ENCODE measurements at regions not wholly inside any gene's neighbourhood (a gene's known extent, or its start where the extent isn't known, plus 50 kb on each side); places are given as distances from the start of the nearest gene placed in this dataset.

DNA sequence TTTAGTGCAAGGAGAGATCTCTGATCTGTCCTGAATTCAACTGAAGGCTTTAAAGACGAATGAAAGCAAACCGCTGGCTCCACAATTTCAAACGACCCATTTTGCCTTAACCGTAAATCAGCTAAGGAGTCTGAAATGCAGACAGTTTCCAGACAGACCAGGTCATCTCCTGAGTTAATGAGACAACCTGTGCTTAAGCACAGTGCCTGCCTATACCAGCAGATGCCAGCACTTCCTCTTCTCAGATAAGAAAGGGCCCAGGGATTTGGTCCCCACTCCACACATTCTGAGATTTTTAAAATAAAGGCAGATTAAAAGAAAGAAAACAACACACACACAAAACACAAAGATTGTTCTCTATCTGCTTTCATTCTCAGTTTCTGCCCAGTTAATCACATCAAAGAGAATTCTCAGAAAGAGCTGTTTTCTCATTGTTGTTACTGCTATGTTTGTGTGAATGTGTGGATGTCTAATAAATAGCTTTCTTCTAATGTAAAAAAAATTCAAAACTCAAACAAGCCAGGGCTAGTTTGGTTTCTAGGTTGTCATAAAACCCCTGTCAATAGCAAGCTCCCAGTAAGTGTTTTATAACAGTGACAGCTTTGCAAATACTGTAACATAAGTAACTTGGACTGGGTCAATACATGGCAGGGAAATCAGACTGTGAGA is 157.7 kb upstream of the SLC24A2 start:
- in situ Hi-C loops (cut with MboI; ENCODE audit: low sequenced_read_pairs): loop anchor here (25.0 kb wide), 1 partner anchor 991 kb away; no protein-coding TSS in a partner anchor

DNA sequence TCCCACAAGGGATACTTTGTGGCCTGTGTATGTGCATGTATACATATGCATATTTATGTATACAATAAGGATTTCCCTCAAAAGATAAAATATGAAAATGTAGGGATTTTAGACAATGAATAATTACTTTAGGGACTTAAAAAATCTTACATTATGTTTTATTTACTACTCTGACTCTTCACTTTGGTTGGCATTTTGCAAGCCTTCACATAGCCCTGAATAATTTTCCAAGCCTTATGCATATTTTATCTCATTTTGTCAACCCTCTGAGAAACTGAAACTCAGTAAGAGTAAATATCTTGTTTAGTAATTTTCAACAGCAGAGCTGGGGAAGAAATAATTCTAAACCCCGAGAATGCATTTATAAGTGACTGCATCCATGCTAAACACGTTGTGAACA is 153.0 kb upstream of the SLC24A2 start:
- in situ Hi-C loops (cut with MboI; ENCODE audit: low sequenced_read_pairs): loop anchor here (25.0 kb wide), 1 partner anchor 995 kb away; no protein-coding TSS in a partner anchor

DNA sequence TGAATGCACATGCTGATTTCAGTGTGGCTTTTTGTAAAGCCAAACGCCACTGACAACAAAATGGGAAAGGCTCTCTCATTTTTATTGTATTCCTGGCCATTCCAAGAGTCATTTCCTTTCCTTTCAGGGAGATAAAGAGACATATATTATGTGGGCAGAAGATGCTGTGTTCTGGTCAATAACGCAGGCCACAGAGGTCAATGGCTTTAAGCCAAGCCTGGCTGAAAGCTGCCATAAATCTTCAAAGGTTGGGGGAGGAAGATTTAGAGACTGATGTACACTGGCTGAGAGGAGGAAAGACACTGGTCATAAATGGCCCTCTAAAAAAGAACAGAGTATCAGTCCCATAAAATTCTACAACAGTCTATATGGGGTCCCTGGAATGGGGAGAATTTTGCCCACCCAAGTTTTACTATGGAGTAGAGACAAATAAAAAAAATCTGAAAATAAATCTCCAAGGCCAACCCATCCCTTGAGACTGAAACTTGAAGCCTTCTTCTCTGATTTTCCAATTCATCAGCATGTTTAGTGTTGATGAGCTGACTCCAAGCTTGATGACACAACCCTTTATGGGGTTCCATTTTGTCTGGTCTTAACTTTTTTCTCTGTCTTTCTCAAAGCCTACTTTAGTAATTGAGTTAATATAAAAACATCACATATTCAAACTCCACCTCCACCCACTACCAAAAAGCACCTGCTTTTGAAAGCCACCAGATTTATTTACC is 152.1 kb upstream of the SLC24A2 start:
- in situ Hi-C loops (cut with MboI; ENCODE audit: low sequenced_read_pairs): loop anchor here (25.0 kb wide), 1 partner anchor 996 kb away; no protein-coding TSS in a partner anchor

DNA sequence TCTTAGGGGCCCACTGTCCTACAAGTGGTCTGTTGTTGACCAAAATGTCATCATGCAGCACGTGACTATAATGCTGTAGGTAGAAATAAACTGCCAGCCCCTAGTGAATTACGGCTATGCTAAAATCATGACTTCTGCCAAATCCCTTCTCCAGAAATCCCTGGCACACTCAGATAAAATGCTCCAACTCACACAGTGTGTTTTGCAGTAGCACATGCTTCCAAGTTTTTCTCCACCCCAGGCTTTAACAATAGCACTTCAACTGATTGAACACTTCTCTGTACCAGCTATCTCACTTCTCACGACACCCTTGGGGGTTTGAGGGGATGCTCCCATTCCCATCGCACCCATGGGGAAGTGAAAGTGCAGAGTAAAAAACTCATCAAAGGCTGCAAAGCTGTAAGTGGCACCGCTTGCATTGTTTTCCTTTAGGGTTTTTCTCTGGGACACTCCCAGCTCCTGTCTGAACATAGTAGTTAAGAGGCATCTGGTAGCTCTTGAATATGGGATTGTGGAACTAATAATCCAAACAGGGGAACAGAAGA is 151.0 kb upstream of the SLC24A2 start:
- in situ Hi-C loops (cut with MboI; ENCODE audit: low sequenced_read_pairs): loop anchor here (25.0 kb wide), 1 partner anchor 997 kb away; no protein-coding TSS in a partner anchor

DNA sequence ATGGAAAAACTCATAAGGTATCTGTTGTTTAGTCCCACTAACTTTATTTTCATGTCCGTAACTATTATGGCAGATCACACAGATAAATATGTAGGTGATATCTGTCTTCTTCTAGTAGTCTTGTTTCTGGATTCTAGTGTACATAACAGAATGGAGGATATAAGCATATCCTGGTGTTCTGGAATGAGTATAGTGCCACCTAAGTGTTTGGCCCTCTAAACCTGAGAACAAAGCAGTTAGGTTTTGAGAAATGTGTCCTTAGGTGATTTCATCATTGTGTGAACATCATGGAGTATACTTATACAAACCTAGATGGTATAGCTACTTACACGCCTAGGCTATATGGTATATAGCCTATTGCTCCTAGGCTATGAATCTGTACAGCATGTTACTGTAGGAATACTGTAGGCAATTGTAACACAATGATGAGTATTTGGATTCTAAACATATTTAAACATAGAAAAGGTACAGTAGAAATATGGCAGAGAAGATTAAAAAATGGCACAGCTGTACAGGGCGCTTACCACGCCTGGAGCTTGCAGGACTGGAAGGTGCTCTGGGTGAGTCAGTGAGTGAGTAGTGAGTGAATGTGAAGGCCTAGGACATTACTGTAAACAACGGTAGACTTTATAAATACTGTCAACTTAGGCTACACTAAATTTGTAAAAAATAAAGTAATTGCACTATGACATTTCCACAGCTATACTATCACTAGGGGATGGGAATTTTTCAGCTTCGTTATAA is 150.3 kb upstream of the SLC24A2 start:
- in situ Hi-C loops (cut with MboI; ENCODE audit: low sequenced_read_pairs): loop anchor here (25.0 kb wide), 1 partner anchor 998 kb away; no protein-coding TSS in a partner anchor

DNA sequence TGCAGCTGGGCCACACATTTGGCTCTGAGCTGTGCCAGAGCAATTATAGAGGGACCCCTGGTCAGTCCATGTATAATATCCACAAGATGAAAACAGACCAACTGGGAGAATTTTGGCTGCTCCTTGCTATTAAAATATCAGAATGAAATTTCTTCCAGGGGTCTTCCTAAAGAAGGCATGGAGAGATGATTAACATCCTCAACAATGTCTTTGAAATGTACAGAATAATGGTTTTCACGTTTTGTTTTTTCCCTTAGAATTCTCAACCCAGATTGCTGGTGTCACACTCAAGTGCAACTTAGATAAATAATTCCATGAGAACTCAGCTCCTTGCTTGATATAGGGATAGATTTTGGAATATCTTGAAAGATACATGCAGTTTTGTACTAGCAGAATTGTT is 148.3 kb upstream of the SLC24A2 start:
- in situ Hi-C loops (cut with MboI; ENCODE audit: low sequenced_read_pairs): loop anchor here (25.0 kb wide), 1 partner anchor 1000 kb away; no protein-coding TSS in a partner anchor

DNA sequence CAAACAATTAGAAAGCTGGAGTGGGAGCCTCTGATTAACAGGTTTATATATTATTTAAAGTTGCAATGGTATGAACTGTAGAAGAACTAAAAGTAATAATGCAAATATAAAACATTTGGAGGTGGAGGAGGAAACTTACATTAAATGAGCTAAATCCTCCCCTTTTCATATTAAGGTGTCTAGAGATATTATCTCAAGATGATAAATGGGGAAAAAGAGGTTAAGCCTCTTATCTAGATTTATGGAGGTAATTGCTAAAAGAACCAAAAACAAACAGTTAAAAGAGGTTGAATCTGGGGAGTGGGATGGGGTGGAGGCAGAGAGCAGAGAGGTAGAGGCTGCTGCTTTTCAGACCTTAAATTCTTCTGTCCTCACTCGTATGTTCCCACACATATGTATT is 147.8 kb upstream of the SLC24A2 start:
- in situ Hi-C loops (cut with MboI; ENCODE audit: low sequenced_read_pairs): loop anchor here (25.0 kb wide), 1 partner anchor 1001 kb away; no protein-coding TSS in a partner anchor

DNA sequence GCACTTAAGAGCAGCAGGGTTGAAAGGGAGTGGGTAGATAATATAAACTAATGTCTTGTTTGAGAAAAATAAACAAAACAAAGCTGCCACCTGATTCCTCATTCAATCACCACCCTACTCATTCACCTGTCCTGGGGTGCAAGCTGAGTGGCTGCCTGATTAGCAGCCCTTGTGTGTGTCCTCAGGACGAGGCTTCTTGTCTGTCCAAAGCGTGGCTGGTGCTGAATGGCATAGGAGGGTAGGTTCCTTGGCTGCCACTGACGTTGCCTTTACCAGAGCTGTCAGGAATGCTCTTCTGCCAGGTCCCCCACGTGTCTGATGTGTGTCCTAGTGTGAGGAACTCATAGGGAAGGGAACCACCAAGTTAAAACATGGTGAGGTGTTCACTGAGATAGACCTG is 146.6 kb upstream of the SLC24A2 start:
- in situ Hi-C loops (cut with MboI; ENCODE audit: low sequenced_read_pairs): loop anchor here (25.0 kb wide), 1 partner anchor 1002 kb away; no protein-coding TSS in a partner anchor

DNA sequence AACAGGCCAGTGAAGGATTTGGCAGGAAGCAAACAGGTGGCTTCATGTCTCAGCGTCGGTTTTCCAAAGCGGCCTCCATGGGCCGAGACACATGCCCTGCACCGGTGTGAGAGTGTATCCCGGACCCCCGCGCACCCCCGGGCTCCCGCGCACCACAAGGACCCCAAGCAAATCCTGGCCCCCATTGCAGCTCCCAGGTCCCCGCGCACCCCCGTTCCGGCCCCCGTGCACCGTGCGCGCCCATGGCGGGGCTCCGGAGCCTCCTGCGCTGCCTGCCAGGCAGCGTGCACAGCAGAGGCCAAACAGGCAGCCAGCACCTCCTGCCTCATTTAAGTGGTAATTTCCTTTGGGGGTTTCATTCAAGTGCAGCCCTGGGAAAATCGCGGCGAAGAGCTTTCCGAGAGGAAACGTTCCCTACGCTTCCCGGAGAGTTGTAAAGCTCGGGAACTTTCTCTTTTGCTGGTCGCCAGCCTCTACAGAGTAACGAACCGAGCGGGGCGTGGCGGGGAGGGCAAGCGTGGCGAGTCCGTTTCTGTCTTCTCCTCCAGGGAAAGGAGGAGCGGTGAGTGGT is 145.5 kb upstream of the SLC24A2 start:
- in situ Hi-C loops (cut with MboI; ENCODE audit: low sequenced_read_pairs): loop anchor here (25.0 kb wide), 1 partner anchor 1003 kb away; no protein-coding TSS in a partner anchor

DNA sequence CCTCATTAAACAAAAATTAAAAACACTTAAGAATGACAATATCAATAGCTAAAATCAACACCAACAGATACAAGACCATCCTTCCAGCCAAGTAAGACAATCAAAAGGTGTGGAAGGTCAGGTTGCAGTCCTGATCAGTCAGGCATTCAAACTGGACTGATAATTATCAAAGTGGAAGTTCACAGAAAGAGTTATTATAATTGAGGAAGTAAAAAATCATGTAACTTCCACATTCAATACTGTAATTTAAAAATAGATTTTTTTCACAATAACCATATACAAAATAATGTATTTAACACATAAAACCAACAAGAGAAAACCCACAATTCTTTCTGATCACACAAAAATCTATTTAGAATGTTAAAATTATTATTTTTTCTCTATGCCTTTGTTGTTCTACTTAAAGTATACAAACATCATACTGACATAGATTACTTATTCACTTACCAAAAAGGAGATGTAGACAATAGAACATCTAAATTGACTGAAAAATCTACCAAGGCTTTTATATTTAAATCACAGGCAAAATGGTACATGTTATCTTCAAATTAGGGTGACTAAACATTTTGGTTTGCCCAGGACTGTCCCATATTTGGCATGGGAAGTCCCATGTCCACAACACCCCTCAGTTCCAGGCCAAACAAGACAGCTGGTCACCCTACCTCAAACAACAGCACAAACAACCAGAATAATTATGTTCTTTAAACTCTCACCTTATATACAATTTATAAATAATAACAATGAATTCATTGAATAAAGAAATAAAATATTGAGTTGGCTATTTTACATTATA is 142.5 kb upstream of the SLC24A2 start:
- in situ Hi-C loops (cut with MboI; ENCODE audit: low sequenced_read_pairs): loop anchor here (25.0 kb wide), 1 partner anchor 1006 kb away; no protein-coding TSS in a partner anchor

DNA sequence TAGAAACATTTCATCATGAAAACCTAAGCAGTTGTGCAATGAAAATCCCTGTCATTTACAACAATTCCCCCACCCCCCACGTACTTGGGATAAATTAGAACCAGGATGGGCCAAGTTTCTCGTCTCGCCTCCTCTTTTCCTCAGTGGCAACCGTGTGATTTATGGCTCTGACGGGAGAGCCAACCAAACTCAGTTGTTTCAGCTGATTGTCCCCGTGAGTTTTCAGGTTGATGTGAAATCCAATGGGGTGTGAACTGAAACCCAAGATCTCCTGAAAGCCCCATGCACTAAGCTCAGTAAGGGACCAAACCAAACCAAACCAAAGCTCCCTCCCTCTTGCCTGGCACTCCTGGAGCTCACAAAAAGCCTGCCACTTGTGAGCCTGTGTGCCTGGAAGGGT is 138.7 kb upstream of the SLC24A2 start:
- in situ Hi-C loops (cut with MboI; ENCODE audit: low sequenced_read_pairs): loop anchor here (25.0 kb wide), 1 partner anchor 1010 kb away; no protein-coding TSS in a partner anchor

DNA sequence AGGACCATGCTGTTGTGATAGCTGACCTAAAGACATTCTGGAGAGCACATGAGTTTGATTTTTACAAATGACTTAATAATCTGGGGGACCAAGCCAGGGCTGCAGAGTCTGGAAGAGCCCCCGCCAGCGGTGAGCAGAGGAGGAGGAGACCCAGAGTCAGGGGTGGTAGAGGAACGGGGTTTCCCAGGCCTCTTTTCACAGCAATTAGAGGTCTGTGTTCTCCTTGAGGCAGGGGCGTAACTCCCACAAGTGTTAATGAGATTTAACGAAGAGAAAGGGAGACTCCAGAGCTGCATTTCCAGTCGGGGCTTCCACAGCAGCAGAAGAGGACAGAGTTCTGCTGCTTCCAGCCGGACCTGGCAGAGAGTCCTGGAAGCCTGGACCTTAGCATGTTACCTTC is 137.9 kb upstream of the SLC24A2 start:
- in situ Hi-C loops (cut with MboI; ENCODE audit: low sequenced_read_pairs): loop anchor here (25.0 kb wide), 1 partner anchor 1011 kb away; no protein-coding TSS in a partner anchor

DNA sequence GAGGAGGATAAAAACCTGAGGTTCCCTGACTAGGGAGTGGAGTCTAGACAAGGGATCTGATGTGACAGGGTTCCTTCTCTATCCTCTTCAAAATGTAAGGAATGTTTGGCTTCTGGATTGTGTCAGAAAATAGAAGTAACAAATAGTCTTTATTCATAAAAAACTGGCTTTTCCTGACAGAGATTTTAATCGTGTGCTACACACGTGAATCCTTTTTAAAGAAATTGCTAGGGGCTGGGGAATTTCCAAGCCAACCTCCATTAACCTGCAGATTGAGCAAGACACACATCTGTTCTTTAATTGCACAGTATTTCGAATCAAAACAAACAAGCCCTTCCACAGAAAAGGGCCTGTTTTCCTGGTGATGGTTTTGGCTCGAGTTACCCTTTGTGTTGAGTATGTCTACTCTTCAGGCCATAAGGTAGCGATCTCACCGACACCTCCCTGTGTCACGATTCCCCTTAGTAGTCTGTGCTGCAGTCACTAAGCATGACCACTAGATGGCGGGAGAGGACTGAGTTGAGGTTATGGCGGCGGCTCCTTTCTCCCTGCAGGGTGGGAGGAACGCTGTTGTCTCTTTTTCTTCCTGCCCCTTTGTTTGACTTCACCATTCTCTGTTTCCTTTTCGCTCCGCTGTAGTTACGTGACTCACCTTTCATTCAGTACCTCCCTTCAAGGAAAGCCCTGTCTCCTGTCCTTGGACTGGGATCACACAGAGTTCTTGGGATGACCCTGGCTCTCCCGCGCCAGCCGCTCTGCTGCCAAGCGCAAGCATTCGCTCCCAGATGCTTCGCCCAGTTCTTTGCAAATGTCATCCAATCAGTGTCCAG is 137.1 kb upstream of the SLC24A2 start:
- in situ Hi-C loops (cut with MboI; ENCODE audit: low sequenced_read_pairs): loop anchor here (25.0 kb wide), 1 partner anchor 1011 kb away; no protein-coding TSS in a partner anchor

DNA sequence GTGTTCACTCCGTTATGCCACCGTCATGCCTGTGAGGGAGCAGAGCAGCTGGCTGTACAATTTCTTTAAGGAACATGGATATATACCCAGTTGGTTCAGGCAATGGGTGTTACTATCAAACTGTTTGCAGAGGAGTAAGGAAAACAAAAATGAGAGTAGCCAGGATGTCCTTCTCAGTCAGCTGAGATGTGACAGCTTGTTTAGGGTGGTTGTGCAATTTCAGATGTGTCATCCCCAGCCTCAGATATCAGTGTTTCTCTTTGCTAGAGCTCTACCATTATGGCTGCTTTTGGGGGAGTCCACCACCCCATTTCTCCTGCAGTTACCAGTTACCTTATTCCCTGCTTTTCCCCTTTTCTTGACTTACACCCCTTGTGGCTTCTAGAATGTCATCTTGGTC is 135.2 kb upstream of the SLC24A2 start:
- in situ Hi-C loops (cut with MboI; ENCODE audit: low sequenced_read_pairs): no loop called here

DNA sequence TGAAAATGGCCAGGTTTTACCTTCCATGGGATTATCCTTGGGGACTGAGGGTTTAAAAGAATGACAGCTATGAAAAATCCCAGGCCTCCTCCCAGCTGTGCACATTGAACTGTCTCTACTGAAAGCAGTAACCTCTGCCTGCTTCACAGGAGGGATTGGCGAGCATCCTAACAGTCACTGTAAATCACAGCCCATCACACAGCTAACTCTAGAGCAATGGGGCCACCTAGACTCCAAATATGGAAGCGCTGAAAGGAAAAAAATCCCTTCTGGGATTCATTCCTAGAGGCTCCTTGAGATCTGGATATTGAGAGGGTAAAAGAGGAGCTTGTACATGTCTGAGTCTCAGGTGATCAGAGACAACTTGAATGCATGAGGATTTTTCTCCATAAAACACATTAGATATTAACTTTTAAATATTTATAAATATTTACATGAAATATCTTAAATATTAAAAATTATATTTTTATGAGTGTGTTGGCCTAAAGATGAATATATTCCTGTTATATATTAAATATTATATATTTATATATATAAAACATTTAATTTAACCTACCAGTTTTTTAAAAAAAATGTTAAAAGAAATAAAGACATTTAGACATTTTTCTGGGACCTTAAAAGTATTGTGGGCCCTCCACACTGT is 133.8 kb upstream of the SLC24A2 start:
- in situ Hi-C loops (cut with MboI; ENCODE audit: low sequenced_read_pairs): no loop called here

DNA sequence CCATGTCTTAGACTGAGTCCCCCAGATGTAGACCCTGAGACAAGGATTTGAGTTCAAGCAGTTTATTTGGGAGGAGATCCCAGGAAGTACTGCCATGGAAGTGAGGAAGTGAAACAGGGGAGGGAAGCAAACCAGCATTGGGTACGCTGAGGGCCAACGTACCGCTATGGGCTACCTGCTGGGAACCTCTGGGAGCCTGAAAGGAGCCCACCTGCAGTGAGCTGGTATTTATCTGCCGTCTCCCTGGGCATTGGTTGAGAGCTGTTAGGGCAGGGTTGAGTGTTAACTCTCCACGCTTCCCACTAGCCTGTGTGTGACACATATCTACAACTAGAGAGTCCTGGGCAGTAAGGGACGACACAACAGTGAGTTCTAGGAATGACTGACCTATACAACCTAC is 131.6 kb upstream of the SLC24A2 start:
- in situ Hi-C loops (cut with MboI; ENCODE audit: low sequenced_read_pairs): no loop called here

DNA sequence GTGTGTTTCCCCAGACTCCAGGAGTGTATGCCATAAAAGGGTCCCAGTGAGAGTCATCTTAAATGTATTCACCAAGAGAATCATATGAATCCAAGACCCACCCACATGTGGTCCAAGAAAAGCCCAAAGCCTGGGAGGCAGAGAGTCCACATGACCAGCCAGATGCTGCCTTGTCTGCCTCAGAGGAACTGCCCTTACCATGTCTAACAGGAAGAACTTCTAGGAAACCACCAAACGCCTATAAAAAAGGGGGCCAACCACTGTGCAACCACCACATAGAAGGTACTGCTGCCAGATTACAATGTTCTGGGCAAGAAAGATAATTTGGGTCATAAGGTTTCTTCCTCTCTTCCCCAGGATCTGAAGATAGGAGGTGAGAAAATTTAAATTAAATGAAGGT is 129.8 kb upstream of the SLC24A2 start:
- in situ Hi-C loops (cut with MboI; ENCODE audit: low sequenced_read_pairs): no loop called here

DNA sequence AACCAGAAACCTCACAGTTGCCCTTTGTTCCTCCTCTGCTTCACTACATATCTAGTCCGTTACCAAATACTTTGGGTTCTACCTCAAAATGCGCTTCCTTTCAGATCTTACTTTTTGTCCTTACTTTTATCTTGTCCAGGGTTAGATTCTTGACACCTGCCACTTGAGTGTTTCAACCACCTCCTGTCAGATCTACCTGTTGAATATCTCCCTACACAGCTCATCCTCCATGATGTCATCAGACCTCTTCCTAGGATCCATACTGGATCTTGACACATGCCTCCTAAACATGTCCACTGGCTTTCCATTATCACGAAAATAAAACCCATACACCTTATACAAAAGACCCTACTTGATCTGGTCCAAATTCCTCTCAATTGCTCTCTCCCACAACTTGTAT is 125.2 kb upstream of the SLC24A2 start:
- in situ Hi-C loops (cut with MboI; ENCODE audit: low sequenced_read_pairs): no loop called here
